Endodermal cell (in vitro differentiated cells): ENCODE measurements at regions not wholly inside any gene's neighbourhood (a gene's known extent, or its start where the extent isn't known, plus 50 kb on each side); places are given as distances from the start of the nearest gene placed in this dataset.

ENCODE experiments used
- DNase-seq: peaks from one replicate; pipeline ENCODE4 v3.0.0-alpha.2; 2017
- H3K27ac ChIP-seq: 2 replicates; pipeline ENCODE4 v1.5.1; 2013; ENCODE audit warnings: mild to moderate bottlenecking, low read depth, low read length, moderate library complexity
- H3K27me3 ChIP-seq: 2 replicates; pipeline ENCODE4 v1.6.1; 2013; ENCODE audit warnings: mild to moderate bottlenecking, low read length, moderate library complexity; ENCODE audit not compliant: insufficient read depth, control insufficient read depth, poor library complexity, severe bottlenecking
- H3K36me3 ChIP-seq: 2 replicates; pipeline ENCODE4 v1.7.0; 2013; ENCODE audit warnings: mild to moderate bottlenecking, low read length, moderate library complexity; ENCODE audit not compliant: control insufficient read depth, insufficient read depth
- H3K4me1 ChIP-seq: one replicate; pipeline ENCODE4 v1.7.0; 2013; ENCODE audit warnings: low read length; ENCODE audit not compliant: control insufficient read depth, insufficient read depth
- H3K4me3 ChIP-seq: 2 replicates; pipeline ENCODE4 v1.5.1; 2013; ENCODE audit warnings: mild to moderate bottlenecking, low read length, moderate library complexity
- H3K9ac ChIP-seq: 2 replicates; pipeline ENCODE4 v1.6.1; 2013; ENCODE audit warnings: mild to moderate bottlenecking, low read length, moderate library complexity; ENCODE audit not compliant: poor library complexity, severe bottlenecking; ENCODE audit errors: extremely low read depth
- H3K9me3 ChIP-seq: 2 replicates; pipeline ENCODE4 v1.6.1; 2013; ENCODE audit warnings: mild to moderate bottlenecking, low read length, moderate library complexity; ENCODE audit not compliant: control insufficient read depth
- H3K27ac Mint-ChIP-seq: 2 replicates; pipeline ENCODE4 v1.8.0; 2020; ENCODE audit warnings: mixed read lengths
- H3K27me3 Mint-ChIP-seq: 2 replicates; pipeline ENCODE4 v1.8.0; 2021; ENCODE audit warnings: mild to moderate bottlenecking, mixed read lengths; ENCODE audit not compliant: insufficient read depth
- H3K36me3 Mint-ChIP-seq: 2 replicates; pipeline ENCODE4 v1.8.0; 2020; ENCODE audit warnings: low read depth, mixed read lengths
- H3K4me1 Mint-ChIP-seq: 2 replicates; pipeline ENCODE4 v1.8.0; 2020; ENCODE audit warnings: mixed read lengths
- H3K4me3 Mint-ChIP-seq: 2 replicates; pipeline ENCODE4 v1.8.0; 2020; ENCODE audit warnings: mild to moderate bottlenecking, moderate library complexity, mixed read lengths
- H3K9me3 Mint-ChIP-seq: 2 replicates; pipeline ENCODE4 v1.8.0; 2020; ENCODE audit warnings: mild to moderate bottlenecking, mixed read lengths
- CTCF ChIP-seq: fragments of 200-600 bp; sonication (generic); conservative IDR thresholded peaks from 2 replicates; pipeline ENCODE4 v1.5.0; 2021; ENCODE audit warnings: antibody characterized with exemption, mild to moderate bottlenecking
- WGBS, 2 experiments: methylation state at CpG; one replicate each; pipeline versions ENCODE4 v1.1.5 to v1.1.7; 2013; ENCODE audit warnings: missing lambda C conversion rate in 2 of 2, mixed read lengths in 1 of 2; ENCODE audit not compliant: insufficient coverage in 1 of 2, insufficient read length in 1 of 2; 5-methylcytosine and 5-hydroxymethylcytosine counted together

DNA sequence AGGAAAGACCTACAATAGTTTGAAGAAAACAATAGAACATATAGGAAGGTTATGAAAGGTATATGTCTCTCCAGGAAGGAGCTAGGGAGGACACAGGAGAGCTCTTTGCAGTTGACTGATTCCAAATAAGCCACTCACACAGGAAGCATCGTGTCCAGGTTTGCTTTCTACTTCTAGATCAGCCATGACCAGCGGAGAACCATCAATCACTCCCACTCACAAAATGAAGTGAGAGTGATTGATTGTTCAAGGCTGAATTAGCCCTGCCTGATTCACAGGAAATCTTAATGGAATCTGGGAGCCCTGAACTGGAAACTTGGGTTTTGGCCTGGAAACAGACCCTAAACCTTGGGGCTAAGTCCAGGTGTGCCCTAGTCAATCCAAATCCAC is 1292.2 kb upstream of the ZEB2 start:
- H3K27ac Mint-ChIP-seq, result no peak overlapping the region
- WGBS, 2 experiments, result 93% methylated on average over 2 of the region's 2 CpGs; no CpG with 5 or more reads in 1 of the 2 experiments

DNA sequence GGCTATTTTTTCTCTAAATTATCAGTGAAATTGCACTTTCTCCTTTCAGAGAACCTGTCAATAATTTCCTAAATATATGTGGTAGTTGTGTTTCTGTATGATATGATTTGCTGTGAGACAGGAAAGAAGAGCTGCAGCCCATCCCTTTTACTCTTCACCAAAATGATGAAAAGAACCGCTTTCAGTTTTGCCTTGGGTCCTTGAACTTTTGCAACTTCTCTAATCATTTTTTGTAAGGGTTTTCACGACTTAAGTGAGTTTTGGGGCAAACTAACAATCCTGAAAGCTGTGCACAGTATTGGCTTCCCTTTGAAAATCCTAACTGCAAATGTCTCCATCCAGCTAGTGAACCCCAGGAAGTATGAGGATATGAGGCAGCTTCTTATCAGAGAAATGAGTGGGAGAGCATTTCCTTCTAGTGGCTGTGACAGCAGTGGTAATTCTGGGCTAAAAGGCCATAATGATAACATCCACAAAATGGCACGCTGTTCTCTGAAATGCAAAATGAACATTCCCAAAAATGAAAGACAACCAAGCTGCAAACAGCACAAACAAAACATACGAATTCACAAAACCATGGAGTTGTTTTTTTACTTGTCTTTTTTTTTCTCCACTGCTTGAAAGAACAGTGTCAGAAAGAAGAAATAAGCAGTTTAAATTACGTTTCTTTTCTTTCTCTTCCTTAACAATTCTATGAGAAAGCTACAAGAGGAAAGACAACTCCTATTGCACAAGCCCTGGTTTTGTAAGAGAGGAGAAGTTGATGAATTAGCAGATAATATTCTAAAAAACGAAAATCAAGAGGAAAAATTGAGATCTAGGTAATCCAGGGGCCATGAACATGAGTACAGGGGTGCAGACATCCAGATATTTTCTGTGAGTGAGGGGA is 1291.6 kb upstream of the ZEB2 start:
- H3K9me3 ChIP-seq, result no peaks in the 10 kb centered on the region
- H3K9me3 Mint-ChIP-seq, result no peaks in the 10 kb centered on the region
- H3K27ac Mint-ChIP-seq, result no peak overlapping the region
- no peak for TF ChIP-seq CTCF
- no peak overlapping the region for H3K4me3 Mint-ChIP-seq
- DNase-seq, result no peak
- no peak overlapping the region for H3K9ac ChIP-seq
- no peak overlapping the region for H3K27ac ChIP-seq
- H3K27me3 Mint-ChIP-seq, result no peaks in the 10 kb centered on the region
- no peaks in the 10 kb centered on the region for H3K36me3 Mint-ChIP-seq
- no peaks in the 10 kb centered on the region for H3K36me3 ChIP-seq
- H3K4me1 Mint-ChIP-seq, result peaks cover 8% of the 10 kb centered on the region
- H3K4me3 ChIP-seq, result no peak overlapping the region
- 79 to 100% methylated on average over 2 to 6 of the region's 6 CpGs for WGBS, 2 experiments
- no peaks in the 10 kb centered on the region for H3K27me3 ChIP-seq
- H3K4me1 ChIP-seq, result no peaks in the 10 kb centered on the region

More for the DNA sequence above, 1292.2 kb upstream of the ZEB2 start:
- Mint-ChIP-seq H3K4me1 (peaks cover 5% of the 10 kb centered on the region), H3K27me3 (no peaks in the 10 kb centered on the region), H3K36me3 (no peaks in the 10 kb centered on the region), H3K9me3 (no peaks in the 10 kb centered on the region), H3K4me3 (no peak overlapping the region)
- no peaks in the 10 kb centered on the region for H3K27me3 ChIP-seq
- no peaks in the 10 kb centered on the region for H3K9me3 ChIP-seq
- no peak for TF ChIP-seq CTCF
- H3K4me1 ChIP-seq, result no peaks in the 10 kb centered on the region
- H3K36me3 ChIP-seq, result no peaks in the 10 kb centered on the region
- no peak overlapping the region for H3K27ac ChIP-seq
- DNase-seq, result no peak
- no peak overlapping the region for H3K4me3 ChIP-seq
- H3K9ac ChIP-seq, result no peak overlapping the region

GRCh38 chr2:145807968-145808367 is 1288.0 kb upstream of the ZEB2 start:
- Histone ChIP-seq H3K4me1 (peaks cover 4% of the 10 kb centered on the region), H3K4me3 (no peak overlapping the region), H3K27me3 (no peaks in the 10 kb centered on the region), H3K9ac (no peak overlapping the region), H3K9me3 (no peaks in the 10 kb centered on the region), H3K36me3 (no peaks in the 10 kb centered on the region), H3K27ac (no peak overlapping the region)
- no peaks in the 10 kb centered on the region for H3K36me3 Mint-ChIP-seq
- H3K9me3 Mint-ChIP-seq, result no peaks in the 10 kb centered on the region
- H3K4me1 Mint-ChIP-seq, result peaks cover 8% of the 10 kb centered on the region
- DNase-seq, result no peak
- TF ChIP-seq CTCF, result no peak
- H3K27me3 Mint-ChIP-seq, result no peaks in the 10 kb centered on the region
- H3K4me3 Mint-ChIP-seq, result no peak overlapping the region
- H3K27ac Mint-ChIP-seq, result no peak overlapping the region
